HG03457 (cell line): ENCODE measurements at regions not wholly inside any gene's neighbourhood (a gene's known extent, or its start where the extent isn't known, plus 50 kb on each side); places are given as distances from the start of the nearest gene placed in this dataset.

Source experiments
- ATAC-seq: cut with Tn5 transposase; IDR thresholded peaks from one replicate; pipeline ENCODE4 v1.9.1; 2021; ENCODE audit warnings: moderate number of reproducible peaks; ENCODE audit not compliant: unreplicated experiment

GRCh38 chr7:68994841-68995240 is 603.4 kb upstream of the AUTS2 start:
- no peak for ATAC-seq

DNA sequence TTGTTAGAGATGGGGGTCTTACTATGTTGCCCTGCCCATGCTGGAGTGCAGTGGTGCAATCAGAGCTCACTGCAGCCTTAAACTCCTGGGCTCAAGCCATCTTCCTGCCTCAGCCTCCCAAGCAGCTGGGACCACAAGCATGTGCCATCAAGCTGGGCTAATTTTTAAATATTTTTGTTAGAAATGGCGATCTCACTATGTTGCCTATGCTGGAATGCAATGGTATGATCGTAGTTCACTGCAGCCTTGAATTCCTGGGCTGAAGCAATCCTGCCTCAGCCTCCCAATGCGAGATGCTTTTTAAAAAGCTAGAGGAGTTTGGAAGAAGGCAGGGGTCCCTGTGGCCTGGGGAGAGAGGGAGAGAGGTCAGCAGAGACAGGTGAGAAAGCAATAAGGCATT is 600.1 kb upstream of the AUTS2 start:
- no peak for ATAC-seq

- no peak for ATAC-seq
Observed at GRCh38 chr7:69002416-69002815, 595.9 kb upstream of the AUTS2 start.

- no peak for ATAC-seq
Observed at GRCh38 chr7:69012149-69012548, 586.1 kb upstream of the AUTS2 start.

- ATAC-seq, result no peak
Observed at GRCh38 chr7:69017208-69017607, 581.1 kb upstream of the AUTS2 start.

DNA sequence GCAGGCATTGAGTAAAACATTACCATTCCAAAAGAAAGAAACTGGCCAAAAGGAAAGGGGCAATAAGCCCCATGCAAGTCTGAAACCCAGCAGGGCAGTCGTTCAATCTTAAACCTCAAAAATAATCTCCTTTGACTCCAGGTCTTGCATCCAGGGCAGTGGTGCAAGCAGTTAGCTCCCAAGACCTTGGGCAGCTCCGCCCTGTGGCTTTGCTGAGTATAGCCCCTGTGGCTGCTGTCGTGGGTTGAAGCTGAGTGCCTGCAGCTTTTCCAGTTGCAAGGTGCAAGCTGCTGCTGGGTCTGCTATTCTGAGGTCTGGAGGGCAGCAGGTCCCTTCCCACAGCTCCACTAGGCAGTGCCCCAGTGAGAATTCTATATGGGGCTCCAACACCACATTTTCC is 580.1 kb upstream of the AUTS2 start:
- ATAC-seq, result no peak

DNA sequence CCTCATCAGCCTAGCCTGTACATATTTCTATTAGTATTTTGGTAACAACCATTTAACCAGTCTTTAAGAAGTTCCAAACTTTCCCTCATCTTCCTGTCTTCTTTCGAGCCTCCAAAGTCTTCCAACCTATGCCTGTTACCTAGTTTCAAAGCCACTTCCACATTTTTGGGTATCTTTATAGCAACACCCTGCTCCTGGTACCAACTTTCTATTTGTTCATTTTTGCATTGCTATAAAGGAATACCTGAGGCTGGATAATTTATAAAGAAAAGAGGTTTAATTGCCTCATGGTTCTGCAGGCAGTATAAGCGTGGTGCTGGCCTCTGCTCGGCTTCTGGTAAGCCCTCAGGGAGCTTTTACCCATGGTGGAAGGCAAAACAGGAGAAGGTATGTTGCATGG is 578.8 kb upstream of the AUTS2 start:
- no peak for ATAC-seq

GRCh38 chr7:69020536-69020935 is 577.7 kb upstream of the AUTS2 start:
- ATAC-seq, result no peak

DNA sequence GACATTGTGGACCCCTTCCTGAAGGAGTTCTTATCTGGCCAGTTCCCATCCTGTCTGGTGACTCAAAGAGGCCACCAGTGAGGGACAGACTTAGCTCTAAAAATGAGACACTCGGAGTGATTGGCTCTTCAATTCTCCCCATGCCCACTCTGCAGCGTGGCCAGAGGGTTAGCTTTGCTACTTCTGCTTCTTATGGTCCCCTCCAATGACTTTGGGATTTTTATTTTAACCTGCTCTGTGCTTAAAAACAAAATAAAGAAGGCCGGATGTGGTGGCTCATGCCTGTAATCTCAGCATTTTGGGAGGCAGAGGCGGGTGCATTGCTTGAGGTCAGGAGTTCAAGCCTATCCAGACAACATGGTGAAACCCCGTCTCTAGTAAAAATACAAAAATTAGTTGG is 573.0 kb upstream of the AUTS2 start:
- no peak for ATAC-seq

GRCh38 chr7:69032848-69033247 is 565.4 kb upstream of the AUTS2 start:
- ATAC-seq, result no peak

DNA sequence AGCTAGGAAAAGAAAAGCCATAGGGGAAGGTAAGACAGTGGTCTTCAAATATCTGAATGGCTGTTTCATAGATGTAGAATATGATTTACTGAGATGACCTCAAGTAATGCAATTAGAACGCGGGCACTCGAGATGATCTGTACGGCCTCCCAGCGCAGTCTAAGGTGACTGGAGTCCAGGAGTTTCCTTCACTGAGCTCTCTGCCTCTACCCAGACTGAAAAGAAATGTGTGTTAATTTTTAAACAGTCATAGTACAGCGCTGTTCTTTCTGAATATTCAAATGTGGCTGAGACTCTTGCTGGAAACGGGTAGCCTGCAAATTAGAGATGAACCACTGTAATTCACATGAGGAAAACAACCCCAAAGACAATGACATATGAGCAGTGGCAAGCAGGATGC is 562.4 kb upstream of the AUTS2 start:
- ATAC-seq, result no peak

DNA sequence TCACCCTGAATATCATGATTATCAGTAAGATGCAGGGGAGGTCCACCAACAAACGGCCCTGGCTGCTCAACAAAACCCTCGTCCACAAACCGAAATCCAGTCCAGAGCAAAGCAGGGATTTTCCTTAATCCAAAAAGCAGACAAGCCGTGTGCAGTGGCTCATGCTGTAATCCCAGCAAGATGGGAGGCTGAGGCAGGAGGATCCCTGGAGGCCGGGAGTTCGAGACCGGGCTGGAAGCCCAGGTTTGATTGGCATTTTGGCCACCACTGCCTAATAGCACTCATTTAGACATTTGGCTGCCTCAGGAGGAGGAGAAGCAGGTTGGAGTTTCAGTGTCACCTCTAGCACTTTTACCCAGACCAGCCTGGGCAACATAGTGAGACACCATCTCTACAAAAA is 562.0 kb upstream of the AUTS2 start:
- ATAC-seq, result no peak

- ATAC-seq, result no peak
Observed at GRCh38 chr7:69038915-69039314, 559.4 kb upstream of the AUTS2 start.

DNA sequence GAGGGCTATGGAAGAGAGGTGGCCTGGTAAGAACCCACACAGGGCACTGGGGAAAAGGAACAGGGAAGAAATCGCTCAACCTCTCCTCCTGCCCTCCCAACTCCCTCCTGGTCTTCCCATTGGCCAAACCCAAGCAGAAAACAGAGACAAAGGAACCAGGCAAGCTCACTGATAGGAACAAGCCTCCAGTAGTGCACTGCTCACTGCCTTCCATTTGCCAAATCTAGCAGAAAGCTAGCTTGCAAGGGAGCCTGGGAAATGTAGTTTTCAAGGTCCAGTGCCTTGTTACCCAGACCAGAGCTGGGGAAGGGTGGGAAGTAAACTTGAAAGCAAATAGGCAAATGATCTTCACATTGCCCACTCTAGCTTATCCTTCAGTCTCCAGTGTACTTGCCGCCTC is 556.1 kb upstream of the AUTS2 start:
- ATAC-seq, result no peak

- ATAC-seq, result no peak
Observed at GRCh38 chr7:69047151-69047754, 551.0 kb upstream of the AUTS2 start.

- no peak for ATAC-seq
Observed at GRCh38 chr7:69049326-69049725, 548.9 kb upstream of the AUTS2 start.

DNA sequence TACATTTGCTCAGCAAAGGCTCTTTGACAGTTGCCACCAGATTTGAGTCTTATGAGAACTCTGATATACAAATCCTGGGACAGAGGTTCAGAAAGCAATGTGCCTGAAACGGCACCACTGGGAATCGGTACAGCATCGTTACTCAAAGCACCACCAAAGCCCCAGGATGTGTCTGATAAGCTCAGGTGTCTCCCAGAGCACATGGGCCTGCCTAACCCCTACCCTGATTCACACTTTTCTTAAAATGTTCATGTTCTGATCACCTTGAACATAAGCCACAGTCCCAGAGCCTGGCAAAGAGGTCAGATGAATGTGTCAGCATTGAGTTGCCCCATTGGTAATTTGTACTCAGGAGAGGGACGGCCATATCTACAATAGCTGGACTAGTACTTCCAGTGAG is 545.8 kb upstream of the AUTS2 start:
- no peak for ATAC-seq

GRCh38 chr7:69060516-69060915 is 537.8 kb upstream of the AUTS2 start:
- no peak for ATAC-seq

DNA sequence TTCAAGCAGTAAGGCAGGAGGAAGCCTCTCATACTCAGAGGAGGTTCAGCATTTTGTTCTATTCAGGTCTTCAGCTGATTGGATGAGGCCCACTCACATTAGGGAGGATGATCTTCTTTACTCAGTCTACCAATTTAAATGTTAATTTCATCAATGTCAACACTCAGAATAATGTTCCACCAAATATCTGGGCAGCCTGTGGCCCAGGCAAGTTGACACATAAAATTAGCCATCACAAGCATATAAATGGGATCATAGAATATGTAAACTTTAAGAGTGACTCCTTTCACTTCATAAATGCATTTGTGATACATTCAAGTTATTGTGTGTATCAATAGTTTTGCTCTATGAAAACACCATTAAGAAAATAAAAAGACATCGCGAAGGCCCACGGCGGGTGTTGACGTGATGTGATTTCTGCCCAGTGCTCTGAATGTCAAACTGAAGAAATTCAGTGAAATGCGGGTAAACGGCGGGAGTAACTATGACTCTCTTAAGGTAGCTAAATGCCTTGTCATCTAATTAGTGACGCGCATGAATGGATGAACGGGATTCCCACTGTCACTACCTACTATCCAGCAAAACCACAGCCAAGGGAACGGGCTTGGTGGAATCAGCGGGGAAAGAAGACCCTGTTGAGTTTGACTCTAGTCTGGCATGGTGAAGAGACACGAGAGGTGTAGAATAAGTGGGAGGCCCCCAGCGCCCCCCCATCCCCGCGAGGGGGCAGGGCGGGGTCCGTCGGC is 536.1 kb upstream of the AUTS2 start:
- no peak for ATAC-seq

DNA sequence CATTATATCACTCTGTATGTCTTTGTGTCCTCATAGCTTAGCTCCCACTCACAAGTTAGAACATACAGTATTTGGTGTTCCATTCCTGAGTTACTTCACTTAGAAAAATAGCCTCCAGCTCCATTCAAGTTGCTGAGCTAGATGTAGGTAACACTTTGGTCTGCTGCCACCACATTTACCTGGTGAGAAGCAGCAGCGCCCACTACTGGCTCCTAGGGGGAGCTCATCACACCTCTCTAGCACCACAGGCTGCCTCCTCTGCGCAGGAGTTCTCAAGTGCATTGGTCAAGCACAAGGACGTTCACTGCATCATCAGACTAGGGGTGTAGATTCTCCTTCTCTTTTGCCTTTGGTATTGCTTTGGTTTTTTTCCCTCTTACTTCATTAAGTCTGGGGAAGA is 530.9 kb upstream of the AUTS2 start:
- ATAC-seq, result no peak

GRCh38 chr7:69070476-69070875 is 527.8 kb upstream of the AUTS2 start:
- ATAC-seq, result no peak

DNA sequence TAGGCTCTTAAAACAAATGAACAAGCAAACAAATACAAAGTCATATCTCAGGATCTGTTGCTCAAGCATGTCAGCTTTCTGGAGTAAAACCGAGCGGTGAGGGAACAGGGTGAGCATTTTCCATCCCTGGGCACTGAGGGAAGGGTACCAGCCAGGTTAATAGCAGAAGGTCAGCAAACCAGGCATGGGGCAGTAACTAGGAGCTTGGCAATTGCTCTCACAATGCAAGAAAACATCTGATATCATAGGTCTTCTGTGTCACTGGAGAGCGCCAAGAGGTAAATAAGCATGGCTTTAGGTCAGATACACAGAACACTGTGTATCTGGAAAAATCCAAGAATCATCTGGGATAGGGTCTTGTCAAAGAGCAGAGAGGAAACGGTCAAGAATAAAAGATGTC is 521.7 kb upstream of the AUTS2 start:
- ATAC-seq, result no peak
